ENCODE measurements at regions not wholly inside any gene's neighbourhood (a gene's known extent, or its start where the extent isn't known, plus 50 kb on each side); places are given as distances from the start of the nearest gene placed in this dataset.

GRCh38 chr3:67704322-67704721 lies 49.9 kb upstream of the SUCLG2 start:
- TF ChIP-seq POLR2AphosphoS5 (IDR thresholded peaks at IDR 0.05; ENCODE audit: low read depth, low read length) = no peak
- no peak for TF ChIP-seq SIN3A (IDR thresholded peaks at IDR 0.05; ENCODE audit: borderline replicate concordance, insufficient read depth, low read length)
